Heart left ventricle (tissue), 16 donors: ENCODE measurements at regions not wholly inside any gene's neighbourhood (a gene's known extent, or its start where the extent isn't known, plus 50 kb on each side); places are given as distances from the start of the nearest gene placed in this dataset.

ENCODE experiments used
- ATAC-seq, 4 donors: fragments of 200-7000 bp; cut with Tn5 transposase; one replicate each; pipeline ENCODE4 v1.9.1; 2020 to 2022; ENCODE audit warnings: moderate library complexity in 4 of 4, mild to moderate bottlenecking in 3 of 4, moderate number of reproducible peaks in 1 of 4
- DNase-seq, 5 donors: peaks; one replicate each; pipeline ENCODE4 v3.0.0-alpha.2; 2020
- H3K27ac ChIP-seq, 12 donors: fragments of 200-600 bp; sonication (generic) in 4 of 12; one replicate each; pipeline versions ENCODE4 v1.5.0 to v1.8.0; 2016 to 2022; ENCODE audit warnings: mild to moderate bottlenecking in 2 of 12
- H3K27me3 ChIP-seq, 9 donors: fragments of 200-600 bp; sonication (generic) in 2 of 9; one replicate each; pipeline versions ENCODE4 v1.5.1 to v1.8.0; 2016 to 2022; ENCODE audit warnings: mild to moderate bottlenecking in 3 of 9
- H3K36me3 ChIP-seq, 9 donors: fragments of 200-600 bp; sonication (generic) in 2 of 9; one replicate each; pipeline versions ENCODE4 v1.5.0 to v1.8.0; 2018 to 2022; ENCODE audit warnings: mild to moderate bottlenecking in 2 of 9
- H3K4me1 ChIP-seq, 12 donors: fragments of 200-600 bp; sonication (generic) in 4 of 12; one replicate each; pipeline versions ENCODE4 v1.5.0 to v1.8.0; 2016 to 2022; ENCODE audit warnings: mild to moderate bottlenecking in 3 of 12
- H3K4me3 ChIP-seq, 12 donors: fragments of 200-600 bp; sonication (generic) in 4 of 12; one replicate each; pipeline versions ENCODE4 v1.5.0 to v1.8.0; 2017 to 2022; ENCODE audit warnings: mild to moderate bottlenecking in 9 of 12, moderate library complexity in 4 of 12
- H3K9me3 ChIP-seq, 12 donors: fragments of 200-600 bp; sonication (generic) in 4 of 12; one replicate each; pipeline versions ENCODE4 v1.5.0 to v1.8.0; 2016 to 2022; ENCODE audit warnings: mild to moderate bottlenecking in 1 of 12
- CTCF ChIP-seq, 12 donors: fragments of 200-600 bp; sonication (generic) in 4 of 12; IDR thresholded peaks; one replicate each; pipeline versions ENCODE4 v1.5.0 to v1.8.0; 2018 to 2022; ENCODE audit warnings: antibody characterized with exemption in 12 of 12, mild to moderate bottlenecking in 5 of 12
- POLR2A ChIP-seq, 2 donors: fragments of 450-650 bp; IDR thresholded peaks; one replicate each; pipeline ENCODE4 v1.6.1; 2017; ENCODE audit warnings: antibody characterized with exemption in 2 of 2, mild to moderate bottlenecking in 2 of 2, moderate library complexity in 2 of 2
- WGBS, 4 donors: extraction: QIAGEN DNeasy Blood & Tissue Kit in 2 of 4; methylation state at CpG; one replicate each; pipeline versions ENCODE4 v1.1.5 to v1.1.7; 2013 to 2018; 5-methylcytosine and 5-hydroxymethylcytosine counted together
- intact Hi-C, 10 donors: fragments of 100-400 bp; cut with DNase I; formaldehyde crosslinking; loops; one replicate each; pipeline versions ENCODE4 v1.11.1 to v1.14.2; 2022
- donor health status: ischemic (EF 13 %, LVEDD 7.1; RV severe dilation, severe dysfunction).
- donor health status: healthy with polysubstance abuse.
- donor health status: DM: no; HTN: yes; CAD: no.
- donor health status: DM: no; HTN: no; CAD: no.
- donor health status: ischemic (EF 25% LVEDD 6.9; RV normal size, moderate dysfunction).
- donor health status: ischemic (EF 25% LVEDD 5.7; RV mildly dilated, moderate dysfunction).
- donor health status: healthy.
- donor health status: DM: yes; HTN: yes; CAD: no.
- donor health status: ischemic (EF 35%, LVEDD 5.7; RV mildly dilated, moderate dysfunction).
- donor health status: nonischemic (EF 11% LVEDD 7.7; RV severe dilation, severe dysfunction).
- donor health status: DM: yes; HTN: yes; CAD: no.
- donor health status: PGD.
- donor health status: ischemic (EF 29% LVEDD 5.4; RV normal size, mild dysfunction).
- donor health status: nonischemic (EF 23%, LVEDD 6.1; RV moderate dilation, normal function).

DNA sequence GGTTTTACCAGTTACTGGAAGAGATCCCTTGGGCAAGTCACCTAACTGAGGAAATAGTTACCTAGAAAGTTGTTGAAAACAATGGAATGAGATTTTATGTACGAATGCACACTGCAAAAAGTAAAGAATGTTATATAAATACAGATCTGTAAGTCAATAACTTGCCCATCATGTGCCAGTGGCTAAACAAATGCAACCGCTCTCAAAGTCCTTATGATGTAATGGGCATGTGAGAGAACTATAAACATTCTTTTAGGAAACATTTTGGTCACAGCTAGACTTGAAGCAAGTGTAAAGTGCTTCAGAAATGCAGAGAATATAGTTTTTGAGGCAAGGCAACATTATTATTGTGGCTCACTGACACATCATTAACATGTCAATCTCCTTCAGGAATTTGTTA lies 1044.5 kb downstream of the TUSC7 start:
- intact Hi-C loops = no loop called here
- H3K27ac ChIP-seq = no peak overlapping the region
- TF ChIP-seq CTCF (IDR thresholded peaks at IDR 0.05) (no peak), POLR2A (IDR thresholded peaks at IDR 0.05) (no peak)
- ATAC-seq = no peak
- H3K4me3 ChIP-seq = no peak overlapping the region
- no peak for DNase-seq
- H3K9me3 ChIP-seq = no peaks in the 10 kb centered on the region
- H3K36me3 ChIP-seq = no peaks in the 10 kb centered on the region
- H3K27me3 ChIP-seq = no peaks in the 10 kb centered on the region
- H3K4me1 ChIP-seq = no peaks in the 10 kb centered on the region
- WGBS, 4 donors = 67 to 82% (median 74%) methylated on average over 2 of the region's 2 CpGs

DNA sequence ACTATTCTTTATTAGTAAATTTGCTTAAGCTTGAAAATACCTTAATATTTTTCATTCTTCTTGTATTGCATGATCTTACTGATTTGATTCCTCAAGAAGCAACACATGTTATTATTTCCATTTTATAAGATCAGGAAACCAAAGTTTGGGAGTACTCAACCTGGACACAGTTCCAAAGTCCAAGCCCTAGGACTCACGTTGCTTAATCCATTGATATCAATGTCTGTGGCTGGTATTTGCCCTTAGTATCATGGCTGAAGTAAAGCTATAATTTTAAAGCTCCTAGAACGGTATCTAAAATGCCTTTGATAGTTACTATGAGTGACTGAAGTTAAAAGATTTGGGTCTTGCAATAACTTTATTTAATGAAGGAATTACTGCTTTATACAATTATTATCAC lies 1045.3 kb downstream of the TUSC7 start:
- Histone ChIP-seq H3K4me1 (no peaks in the 10 kb centered on the region), H3K4me3 (no peak overlapping the region), H3K9me3 (no peaks in the 10 kb centered on the region), H3K27ac (no peak overlapping the region), H3K36me3 (no peaks in the 10 kb centered on the region), H3K27me3 (no peaks in the 10 kb centered on the region)
- ATAC-seq (no peak), DNase-seq (no peak)
- TF ChIP-seq CTCF (IDR thresholded peaks at IDR 0.05) = no peak
- no peak for TF ChIP-seq POLR2A (IDR thresholded peaks at IDR 0.05)
- 49 to 77% (median 61%) methylated on average over 2 of the region's 2 CpGs for WGBS, 4 donors
- intact Hi-C loops = no loop called here

- H3K4me1 ChIP-seq = no peaks in the 10 kb centered on the region
- 30 to 36% (median 34%) methylated on average over 3 of the region's 3 CpGs for WGBS, 4 donors
- intact Hi-C loops = no loop called here
- DNase-seq = no peak
- H3K27me3 ChIP-seq = no peaks in the 10 kb centered on the region
- H3K4me3 ChIP-seq = no peak overlapping the region
- H3K36me3 ChIP-seq = no peaks in the 10 kb centered on the region
- no peaks in the 10 kb centered on the region for H3K9me3 ChIP-seq
- no peak for ATAC-seq
- no peak for TF ChIP-seq POLR2A (IDR thresholded peaks at IDR 0.05)
- no peak for TF ChIP-seq CTCF (IDR thresholded peaks at IDR 0.05)
- H3K27ac ChIP-seq = no peak overlapping the region
Measured at GRCh38 chr3:117756563-117756962, 1047.0 kb downstream of the TUSC7 start.

GRCh38 chr3:117761703-117762620 lies 1052.4 kb downstream of the TUSC7 start:
- Histone ChIP-seq H3K9me3 (no peaks in the 10 kb centered on the region), H3K4me1 (no peaks in the 10 kb centered on the region), H3K27ac (no peak overlapping the region), H3K4me3 (no peak overlapping the region), H3K27me3 (peaks cover 0 to 5% (median 0%) of the 10 kb centered on the region in 9 donors), H3K36me3 (no peaks in the 10 kb centered on the region)
- no peak for TF ChIP-seq POLR2A (IDR thresholded peaks at IDR 0.05)
- TF ChIP-seq CTCF (IDR thresholded peaks at IDR 0.05) = no peak
- DNase-seq (no peak), ATAC-seq (no peak)
- intact Hi-C loops = no loop called here
- WGBS, 4 donors = 30 to 46% (median 38%) methylated on average over 4 of the region's 4 CpGs
